Hematopoietic multipotent progenitor cell treated with erythropoietin and hydrocortisone succinate and interleukin-3 and kit ligand, for 4 days (in vitro differentiated cells): ENCODE measurements at regions not wholly inside any gene's neighbourhood (a gene's known extent, or its start where the extent isn't known, plus 50 kb on each side); places are given as distances from the start of the nearest gene placed in this dataset.
A peak's percentile ranks its signal among the peaks of the same experiment; 100 is the strongest.
"Not testable (repeated sequence)": the region's sequence is repeated elsewhere in the genome, so short reads cannot be mapped to it uniquely, and the experiment has no call there.

Experiments
- DNase-seq: peaks from one replicate; pipeline ENCODE4 v3.0.0-alpha.2; 2015

GRCh38 chr11:109480251-109480650, 58.3 kb downstream of the C11orf87 start:
- DNase-seq = no peak

DNA sequence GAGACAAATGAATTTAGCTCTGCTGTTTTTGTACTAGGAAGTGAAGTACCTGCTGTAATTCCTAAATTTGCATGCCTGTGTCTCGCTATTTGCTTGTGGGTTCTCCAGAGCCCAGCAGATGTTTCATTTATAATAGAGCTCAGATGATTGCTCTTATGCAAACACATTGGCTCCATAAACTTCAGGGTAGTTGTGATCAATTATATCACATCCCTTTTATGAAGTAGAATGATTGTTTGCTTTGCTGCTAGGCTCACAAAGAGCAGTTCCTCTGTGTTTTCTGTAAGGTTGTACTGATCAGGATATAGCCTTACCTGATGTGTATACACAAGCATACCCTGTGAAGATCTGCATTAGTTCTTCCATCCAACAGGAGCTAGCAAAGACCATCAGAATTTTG, 64.1 kb downstream of the C11orf87 start:
- no peak for DNase-seq

- no peak for DNase-seq
Measured at GRCh38 chr11:109490953-109491635, 69.1 kb downstream of the C11orf87 start.

GRCh38 chr11:109506115-109506514, 84.1 kb downstream of the C11orf87 start:
- DNase-seq = no peak

DNA sequence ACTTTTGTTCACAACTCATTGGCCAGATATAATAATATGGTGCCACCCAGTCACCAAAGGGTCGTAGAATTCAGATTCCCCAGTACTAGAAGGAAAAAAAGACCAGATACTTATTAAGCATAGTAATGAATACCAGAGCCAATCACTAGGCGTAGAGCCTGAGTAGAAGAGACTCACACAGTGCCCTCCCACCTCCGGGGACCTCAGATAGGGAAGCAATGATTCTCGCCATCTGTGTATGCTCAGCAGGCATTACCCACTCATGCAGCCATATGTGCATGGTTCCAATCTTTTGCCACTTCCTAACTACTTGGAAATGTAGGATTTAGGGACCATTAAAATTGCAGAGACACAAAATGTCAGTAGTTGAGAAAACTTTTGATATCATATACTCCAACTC, 85.3 kb downstream of the C11orf87 start:
- DNase-seq = no peak

DNA sequence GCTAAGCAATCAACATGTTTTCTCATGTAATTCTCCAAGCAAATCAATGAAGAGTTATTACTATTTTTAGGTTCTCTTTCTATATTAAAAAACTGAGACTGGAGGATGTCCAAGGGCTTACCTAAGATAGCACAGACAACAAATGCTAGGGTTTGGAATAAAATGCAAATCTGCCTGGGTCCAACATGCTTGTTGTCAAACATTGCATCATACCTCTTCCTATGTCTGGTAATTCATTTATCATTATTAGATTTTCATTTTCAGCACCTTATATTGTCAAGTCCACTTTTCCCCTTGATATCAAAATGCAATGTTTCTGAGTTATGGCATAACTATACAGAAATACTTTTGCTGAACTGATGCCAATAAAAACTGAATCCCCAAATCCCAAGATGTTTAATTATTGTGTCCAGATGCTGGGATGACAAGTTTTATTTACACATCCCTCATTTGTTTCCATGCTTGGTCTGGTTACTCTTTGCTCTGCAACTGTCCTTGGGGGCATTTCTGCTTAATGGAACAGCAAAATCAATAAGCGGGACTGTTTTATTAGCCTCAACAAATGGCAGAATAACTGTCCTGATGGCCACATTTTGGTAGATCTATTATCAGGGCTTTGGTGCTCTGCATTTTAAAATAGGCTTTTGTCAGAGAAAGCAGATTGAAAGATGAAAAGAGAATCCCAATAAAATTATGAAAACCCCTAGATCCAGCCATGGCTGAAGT, 86.0 kb downstream of the C11orf87 start:
- no peak for DNase-seq

- no peak for DNase-seq
Measured at GRCh38 chr11:109508943-109509342, 87.0 kb downstream of the C11orf87 start.

DNA sequence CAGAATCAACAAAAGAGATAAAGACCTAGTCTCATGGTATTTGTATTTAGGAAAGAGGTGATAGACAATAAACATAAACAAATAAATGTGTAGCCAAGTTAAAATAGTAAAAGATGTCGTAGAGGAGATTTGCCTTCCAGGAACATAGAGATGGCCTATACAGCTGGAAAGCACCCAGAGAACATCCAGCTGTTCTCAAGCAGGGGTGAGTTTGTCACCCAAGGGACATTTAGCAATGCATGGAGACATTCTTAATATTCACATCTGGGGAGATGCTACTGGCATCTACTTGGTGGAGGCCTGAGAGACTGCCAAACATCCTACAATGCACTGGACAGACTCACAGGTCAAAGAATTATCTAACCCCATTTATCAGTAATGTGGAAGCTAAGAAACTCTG, 88.3 kb downstream of the C11orf87 start:
- DNase-seq = no peak

DNA sequence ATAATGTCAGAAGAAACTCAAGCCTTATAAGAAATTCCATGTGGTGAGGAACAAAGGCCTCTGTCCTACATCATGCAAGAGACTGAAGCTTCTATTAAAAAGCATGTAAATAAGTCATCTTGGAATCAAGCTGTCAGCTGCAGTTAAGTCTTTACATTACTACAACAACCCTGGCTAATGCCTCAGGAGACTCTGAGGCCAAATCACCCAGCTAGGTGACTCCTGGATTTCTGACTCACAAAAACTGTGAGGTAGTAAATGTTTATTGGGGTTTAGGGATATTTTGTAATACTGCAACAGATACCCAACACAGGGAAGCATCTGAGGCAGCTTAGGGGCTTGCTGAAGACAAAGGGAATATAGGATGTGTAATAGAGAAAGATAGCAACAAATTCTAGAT, 89.6 kb downstream of the C11orf87 start:
- DNase-seq = no peak

GRCh38 chr11:109512249-109512648, 90.3 kb downstream of the C11orf87 start:
- no peak for DNase-seq

DNA sequence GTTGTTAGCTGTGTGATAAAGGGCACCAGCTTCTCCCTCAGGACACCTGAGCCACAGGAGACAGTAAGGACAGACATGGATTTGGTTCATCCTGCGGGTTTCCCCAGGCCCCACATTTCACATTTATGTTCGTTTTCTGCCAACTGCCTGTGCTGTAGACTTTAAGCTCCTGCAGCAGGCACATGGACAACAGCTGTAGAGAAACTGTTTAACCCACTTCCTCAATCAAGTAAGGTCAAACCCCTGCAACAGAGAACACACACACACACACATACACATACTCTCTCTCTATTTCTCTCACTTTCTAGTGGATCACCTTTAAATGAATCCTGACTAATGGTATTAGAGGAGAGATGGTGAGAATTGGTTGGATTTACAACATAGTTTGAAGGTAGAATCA, 90.7 kb downstream of the C11orf87 start:
- peak; percentile 53 for DNase-seq

- no peak for DNase-seq
Measured at GRCh38 chr11:109514313-109515018, 92.5 kb downstream of the C11orf87 start.

DNA sequence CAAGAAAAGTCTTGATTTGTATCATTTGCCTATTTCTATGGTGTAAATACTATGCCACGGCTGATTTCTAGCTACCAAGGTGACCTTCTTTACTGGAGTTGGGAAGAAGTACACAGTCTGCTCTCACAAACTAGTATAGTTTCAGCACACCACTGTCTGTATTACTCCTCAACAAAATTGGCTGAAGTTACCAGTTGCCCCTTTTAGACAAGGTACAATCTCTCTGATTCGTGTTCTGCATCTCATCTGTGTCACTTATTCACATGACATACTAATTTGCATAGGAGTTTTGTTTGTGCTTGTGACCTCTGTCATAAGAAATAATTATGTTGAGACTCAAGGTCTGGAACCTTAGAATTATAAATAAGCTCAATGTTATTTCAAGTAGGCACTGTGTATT, 97.3 kb downstream of the C11orf87 start:
- no peak for DNase-seq

GRCh38 chr11:109521571-109522086, 99.6 kb downstream of the C11orf87 start:
- DNase-seq = no peak

DNA sequence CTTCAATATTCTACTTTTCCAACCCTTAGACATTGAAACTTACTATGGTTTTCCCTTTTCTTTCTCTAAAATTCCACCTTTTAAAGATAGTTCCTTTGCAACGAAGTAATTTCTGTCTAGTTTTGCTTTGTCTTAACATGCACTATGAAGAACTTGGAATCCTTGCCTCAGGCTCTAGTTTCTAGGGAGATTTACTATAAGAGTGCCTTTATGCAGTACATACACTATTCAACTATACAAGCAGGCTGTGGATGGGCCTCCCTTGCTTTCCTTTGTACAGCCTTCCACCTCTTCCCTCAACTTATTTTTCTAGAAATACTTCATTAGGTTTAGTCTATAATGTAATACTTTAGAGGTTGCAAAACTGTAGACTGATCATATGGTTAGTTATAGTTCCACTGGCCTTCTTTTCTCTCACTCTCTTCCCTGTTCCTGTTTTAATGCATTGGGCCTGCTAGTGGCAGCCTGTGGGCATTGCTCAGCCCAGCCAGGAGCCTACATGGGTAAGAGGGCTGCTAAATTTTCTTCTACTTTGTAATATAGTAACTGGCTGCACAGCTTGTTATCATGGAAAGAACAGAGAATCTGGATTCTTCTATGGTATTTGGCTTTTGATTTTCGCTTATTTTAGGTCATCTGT, 100.2 kb downstream of the C11orf87 start:
- DNase-seq = no peak

DNA sequence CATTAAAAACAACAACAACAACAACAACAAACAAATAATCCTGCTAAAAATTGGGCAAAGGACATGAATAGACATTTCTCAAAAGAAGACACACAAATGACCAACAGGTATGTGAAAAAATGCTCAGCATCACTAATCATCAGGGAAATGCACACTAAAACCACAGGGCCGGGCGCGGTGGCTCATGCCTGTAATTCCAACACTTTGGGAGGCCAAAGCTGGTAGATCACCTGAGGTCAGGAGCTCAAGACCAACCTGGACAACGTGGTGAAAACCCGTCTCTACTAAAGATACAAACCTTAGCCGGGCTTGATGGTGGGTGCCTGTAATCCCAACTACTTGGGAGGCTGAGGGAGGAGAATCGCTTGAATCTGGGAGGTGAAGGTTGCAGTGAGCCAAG, 103.6 kb downstream of the C11orf87 start:
- not testable (repeated sequence) for DNase-seq

DNA sequence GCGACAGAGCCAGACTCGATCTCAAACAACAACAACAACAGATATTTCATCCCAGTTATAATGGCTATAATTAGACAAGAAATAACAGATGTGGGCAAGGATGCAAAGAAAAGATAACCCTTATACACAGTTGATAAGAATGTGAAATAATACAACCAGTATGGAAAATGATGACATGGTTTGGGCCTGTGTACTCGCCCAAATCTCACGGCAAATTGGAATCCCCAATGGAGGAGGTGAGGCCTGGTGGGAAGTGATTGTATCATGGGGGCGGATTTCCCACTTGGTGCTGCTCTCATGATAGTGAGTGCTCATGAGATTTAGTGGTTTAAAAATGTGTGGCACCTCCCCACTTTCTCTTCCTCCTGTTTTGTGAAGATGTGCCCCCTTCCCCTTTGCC, 104.1 kb downstream of the C11orf87 start:
- DNase-seq = no peak

GRCh38 chr11:109526931-109527330, 104.9 kb downstream of the C11orf87 start:
- DNase-seq = no peak

DNA sequence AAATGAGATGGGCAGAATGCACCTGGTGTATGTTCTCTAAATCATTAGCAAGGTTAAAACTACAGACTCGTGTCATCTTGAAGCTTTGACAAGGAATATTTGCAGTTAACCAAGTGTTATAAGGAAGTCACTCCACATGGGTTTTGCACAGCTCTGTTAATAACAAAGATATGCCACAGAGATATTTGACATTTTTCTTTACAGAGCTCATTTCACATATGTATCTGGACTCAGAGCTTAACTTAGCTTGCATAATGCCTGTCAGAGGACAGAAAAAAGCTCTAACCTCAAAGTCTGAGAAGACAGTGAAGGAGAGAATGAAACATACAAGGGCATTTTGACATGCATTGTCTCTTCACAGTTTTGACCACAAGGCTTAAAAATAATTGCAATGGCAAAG, 105.5 kb downstream of the C11orf87 start:
- no peak for DNase-seq

DNA sequence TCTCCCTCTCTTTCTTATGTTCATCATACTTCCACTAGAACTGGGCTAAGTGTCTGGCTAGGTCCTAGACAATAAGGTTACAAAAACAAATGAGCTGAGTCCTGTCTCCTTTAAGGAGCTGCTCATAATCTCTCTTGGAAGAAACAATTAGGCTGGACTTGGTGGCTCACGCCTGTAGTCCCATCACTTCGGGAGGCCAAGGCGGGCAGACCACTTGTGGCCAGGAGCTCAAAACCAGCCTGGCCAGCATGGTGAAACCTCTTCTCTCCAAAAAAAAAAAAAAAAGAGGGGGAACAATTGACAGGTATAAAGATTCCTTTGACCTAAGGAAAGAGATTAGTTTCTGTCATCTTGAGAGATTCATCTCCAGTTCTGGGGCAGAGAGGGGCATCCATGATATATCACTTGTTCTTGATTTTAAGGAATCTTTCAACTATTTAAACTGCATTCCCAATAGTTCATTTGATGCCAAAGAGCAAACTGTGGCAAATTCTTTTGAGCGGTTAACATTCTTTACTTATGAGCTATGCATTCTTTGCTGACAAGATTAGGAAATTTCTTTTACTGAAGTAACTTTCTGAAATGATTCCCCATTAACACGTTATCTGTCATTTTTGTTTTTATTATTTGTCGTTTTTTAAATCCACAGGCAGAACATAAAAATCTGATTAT, 125.5 kb downstream of the C11orf87 start:
- no peak for DNase-seq

GRCh38 chr11:109552376-109552775, 130.4 kb downstream of the C11orf87 start:
- no peak for DNase-seq

GRCh38 chr11:109553284-109553683, 131.3 kb downstream of the C11orf87 start:
- DNase-seq = peak; percentile 1

GRCh38 chr11:109554951-109555350, 133.0 kb downstream of the C11orf87 start:
- no peak for DNase-seq
